Neural progenitor cell (in vitro differentiated cells): ENCODE measurements at regions not wholly inside any gene's neighbourhood (a gene's known extent, or its start where the extent isn't known, plus 50 kb on each side); places are given as distances from the start of the nearest gene placed in this dataset.

Experiments used
- CTCF ChIP-seq: fragments of 200-600 bp; sonication (generic); IDR thresholded peaks from 2 replicates; pipeline ENCODE4 v1.5.1; 2017; ENCODE audit warnings: antibody characterized with exemption, mild to moderate bottlenecking
- EZH2phosphoT487 ChIP-seq: fragments of 200-600 bp; sonication (generic); IDR thresholded peaks from 2 replicates; pipeline ENCODE4 v1.6.1; 2017; ENCODE audit warnings: antibody characterized with exemption

DNA sequence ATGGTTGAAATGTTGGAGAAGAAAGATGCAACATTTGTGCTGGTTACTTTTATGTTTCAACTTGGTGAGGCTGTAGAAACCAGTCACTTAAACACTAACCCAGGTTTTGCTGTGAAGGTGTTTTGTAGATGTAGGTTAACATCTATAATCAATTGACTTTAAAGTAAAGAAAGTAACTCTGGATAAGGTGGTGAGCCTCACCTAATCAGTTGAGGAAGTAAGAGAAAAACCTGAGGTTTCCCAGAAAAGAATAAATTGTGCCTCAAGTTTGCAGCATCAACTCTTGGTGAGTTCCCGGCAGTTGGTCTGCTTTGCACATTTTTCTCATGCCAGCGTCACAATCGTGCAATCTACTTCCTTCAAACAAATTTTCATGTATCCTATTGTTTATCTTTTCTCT lies 673.4 kb downstream of the QKI start:
- no peak for TF ChIP-seq CTCF
- no peak for TF ChIP-seq EZH2phosphoT487
